ENCODE measurements at regions not wholly inside any gene's neighbourhood (a gene's known extent, or its start where the extent isn't known, plus 50 kb on each side); places are given as distances from the start of the nearest gene placed in this dataset.

DNA sequence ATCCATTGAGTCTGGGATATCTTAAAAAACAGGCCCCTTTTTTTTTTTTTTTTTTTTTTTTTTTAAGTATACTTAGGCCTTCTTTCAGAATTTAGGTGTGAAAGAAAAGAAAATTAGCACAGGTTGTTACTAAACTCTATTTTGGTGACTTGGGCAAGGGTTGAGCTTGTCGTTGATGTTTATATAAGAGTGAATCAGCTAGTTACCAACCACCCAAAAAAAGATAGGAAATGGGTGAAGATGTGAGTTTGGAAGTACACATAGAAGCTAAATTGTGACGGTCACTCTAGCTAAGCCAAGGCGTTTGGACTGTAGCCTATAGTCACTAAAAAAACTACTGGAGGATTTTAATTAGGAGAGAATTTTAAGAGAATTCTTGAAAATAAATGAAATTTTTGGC, 1247.2 kb downstream of the AACS start:
- H3K27ac ChIP-seq, result no peak overlapping the region
- TF ChIP-seq, protein P1, sequence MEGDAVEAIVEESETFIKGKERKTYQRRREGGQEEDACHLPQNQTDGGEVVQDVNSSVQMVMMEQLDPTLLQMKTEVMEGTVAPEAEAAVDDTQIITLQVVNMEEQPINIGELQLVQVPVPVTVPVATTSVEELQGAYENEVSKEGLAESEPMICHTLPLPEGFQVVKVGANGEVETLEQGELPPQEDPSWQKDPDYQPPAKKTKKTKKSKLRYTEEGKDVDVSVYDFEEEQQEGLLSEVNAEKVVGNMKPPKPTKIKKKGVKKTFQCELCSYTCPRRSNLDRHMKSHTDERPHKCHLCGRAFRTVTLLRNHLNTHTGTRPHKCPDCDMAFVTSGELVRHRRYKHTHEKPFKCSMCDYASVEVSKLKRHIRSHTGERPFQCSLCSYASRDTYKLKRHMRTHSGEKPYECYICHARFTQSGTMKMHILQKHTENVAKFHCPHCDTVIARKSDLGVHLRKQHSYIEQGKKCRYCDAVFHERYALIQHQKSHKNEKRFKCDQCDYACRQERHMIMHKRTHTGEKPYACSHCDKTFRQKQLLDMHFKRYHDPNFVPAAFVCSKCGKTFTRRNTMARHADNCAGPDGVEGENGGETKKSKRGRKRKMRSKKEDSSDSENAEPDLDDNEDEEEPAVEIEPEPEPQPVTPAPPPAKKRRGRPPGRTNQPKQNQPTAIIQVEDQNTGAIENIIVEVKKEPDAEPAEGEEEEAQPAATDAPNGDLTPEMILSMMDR (IDR thresholded peaks at IDR 0.05), result no peak
- H3K4me3 ChIP-seq, result no peak overlapping the region

DNA sequence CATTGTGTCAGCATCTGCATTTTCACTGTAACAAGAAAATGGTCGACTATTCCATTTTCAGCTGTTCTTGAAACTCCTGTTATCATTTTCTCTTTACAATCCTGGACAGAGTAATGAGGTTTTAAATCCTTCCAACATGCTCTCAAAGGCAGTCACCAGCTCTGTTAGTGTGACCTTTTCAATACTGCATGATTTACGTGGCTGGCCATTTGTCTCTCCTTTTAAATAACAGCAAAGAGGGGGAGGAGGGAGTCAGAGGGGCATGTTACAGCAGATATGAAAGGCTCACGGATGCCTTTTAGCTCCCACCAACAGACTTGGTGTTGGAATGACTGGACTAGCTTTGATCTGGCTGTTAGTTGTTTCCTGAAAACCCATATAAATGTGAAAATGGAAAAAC, 1251.2 kb downstream of the AACS start:
- Histone ChIP-seq H3K4me3 (no peak overlapping the region), H3K27ac (no peak overlapping the region)
- TF ChIP-seq, protein P1 (IDR thresholded peaks at IDR 0.05), result no peak
- DNase-seq (ENCODE audit: low spot score), result no peak

More for the DNA sequence above, 1247.2 kb downstream of the AACS start:
- no peak for DNase-seq (ENCODE audit: low spot score)

DNA sequence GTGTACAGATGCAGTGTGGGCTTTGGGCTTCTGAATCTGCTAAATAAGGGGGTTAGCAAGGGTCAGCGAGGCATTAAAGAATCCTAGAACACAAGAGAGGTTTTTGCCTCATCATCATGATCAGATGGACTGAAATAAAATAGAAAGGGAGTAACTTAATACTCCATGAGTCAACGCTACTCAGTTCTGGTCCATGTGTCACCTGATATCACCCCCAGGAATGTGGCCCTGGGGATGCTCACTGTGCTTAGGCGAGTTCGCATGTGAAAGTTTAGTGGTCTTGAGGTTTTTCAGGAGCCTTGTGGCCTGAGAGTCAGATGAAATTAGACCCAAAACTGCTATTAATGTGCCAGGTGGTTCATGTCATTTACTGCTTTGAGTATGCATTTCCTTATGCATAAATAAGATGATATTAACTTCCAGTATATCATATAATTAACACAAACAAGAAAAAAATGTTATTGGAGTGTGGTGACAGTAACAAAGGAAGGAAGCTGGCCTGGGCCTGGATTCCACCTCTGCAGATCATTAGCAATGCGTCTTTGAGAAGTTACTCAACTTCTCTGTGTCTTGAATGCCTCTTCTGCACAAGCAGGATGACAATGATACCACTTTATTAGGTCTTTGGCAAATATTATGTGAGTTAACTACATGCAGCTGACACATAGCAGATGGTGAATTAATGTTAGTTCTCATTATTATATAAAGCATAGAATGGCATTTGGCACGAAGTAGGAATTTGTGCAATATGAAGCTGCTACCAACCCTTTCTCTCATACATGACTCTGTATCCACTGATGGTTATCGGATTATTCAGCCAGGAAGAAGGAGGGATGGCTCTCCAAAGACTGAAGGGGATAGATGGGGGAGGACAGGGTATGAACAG, 1272.6 kb downstream of the AACS start:
- Histone ChIP-seq H3K4me3 (no peak overlapping the region), H3K27ac (no peak overlapping the region)
- TF ChIP-seq, protein P1 (IDR thresholded peaks at IDR 0.05), result no peak
- DNase-seq (ENCODE audit: low spot score), result no peak

DNA sequence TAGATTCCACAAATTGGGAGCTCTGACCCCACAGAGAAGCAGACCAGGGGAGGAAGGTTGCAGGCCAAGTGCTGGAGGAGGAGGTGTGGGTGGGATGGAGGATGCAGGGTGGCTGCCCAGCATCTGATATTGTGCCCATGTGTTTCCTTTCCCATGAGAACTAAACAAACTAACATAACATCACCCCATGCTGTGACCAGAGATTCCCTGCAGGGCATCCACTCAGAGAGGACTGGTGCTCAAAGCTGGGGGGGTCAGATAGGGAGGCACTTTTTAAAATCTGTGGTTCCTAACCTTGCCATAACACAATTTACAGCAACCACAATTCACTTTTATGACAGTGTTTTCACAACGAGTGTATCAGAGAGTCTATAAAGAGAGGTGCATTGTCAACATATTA, 1277.6 kb downstream of the AACS start:
- no peak for DNase-seq (ENCODE audit: low spot score)
- no peak overlapping the region for H3K4me3 ChIP-seq
- TF ChIP-seq, protein P1 (IDR thresholded peaks at IDR 0.05), result no peak
- no peak overlapping the region for H3K27ac ChIP-seq

DNA sequence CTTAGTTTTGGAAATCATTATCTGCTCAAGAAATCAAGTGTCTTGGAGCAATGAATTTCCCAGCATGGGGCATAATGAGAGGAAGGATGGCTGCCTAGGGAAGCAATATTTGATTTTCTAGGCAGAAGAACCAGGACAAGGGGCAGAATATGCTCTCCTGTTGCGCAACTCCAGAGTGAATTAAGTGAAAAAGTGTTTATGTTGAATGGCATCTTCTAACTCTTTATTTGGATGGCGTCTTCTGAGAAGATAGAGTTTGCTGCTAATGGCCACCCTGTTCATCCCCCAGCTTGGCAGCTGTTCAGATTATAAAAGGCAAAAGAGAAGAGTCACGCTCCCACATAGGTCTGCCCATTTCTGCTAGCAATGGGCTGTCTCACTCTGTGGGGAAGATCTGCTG, 1278.1 kb downstream of the AACS start:
- DNase-seq (ENCODE audit: low spot score), result no peak
- H3K27ac ChIP-seq, result no peak overlapping the region
- no peak overlapping the region for H3K4me3 ChIP-seq
- TF ChIP-seq, protein P1 (IDR thresholded peaks at IDR 0.05), result no peak

DNA sequence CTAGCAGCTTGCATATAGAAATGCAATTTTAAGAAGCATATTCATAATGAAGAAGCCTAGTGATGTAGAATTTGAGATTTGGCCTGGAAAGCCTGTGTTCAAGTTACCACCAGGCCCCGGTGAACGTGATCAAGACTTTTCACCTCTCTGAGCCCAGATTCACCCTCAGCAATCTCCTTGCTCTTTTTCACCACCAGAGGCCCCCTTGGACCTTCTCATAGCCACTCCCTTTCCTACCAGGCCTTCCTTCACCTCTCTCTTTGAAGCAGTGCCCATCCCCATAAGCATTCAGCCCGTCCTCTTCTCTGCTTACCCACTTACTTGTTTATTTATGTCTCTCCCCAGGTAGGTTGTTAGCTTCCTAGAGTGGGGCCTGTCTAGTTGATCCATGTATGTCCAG, 1280.9 kb downstream of the AACS start:
- TF ChIP-seq, protein P1 (IDR thresholded peaks at IDR 0.05), result no peak
- no peak overlapping the region for H3K27ac ChIP-seq
- DNase-seq (ENCODE audit: low spot score), result no peak
- H3K4me3 ChIP-seq, result no peak overlapping the region

DNA sequence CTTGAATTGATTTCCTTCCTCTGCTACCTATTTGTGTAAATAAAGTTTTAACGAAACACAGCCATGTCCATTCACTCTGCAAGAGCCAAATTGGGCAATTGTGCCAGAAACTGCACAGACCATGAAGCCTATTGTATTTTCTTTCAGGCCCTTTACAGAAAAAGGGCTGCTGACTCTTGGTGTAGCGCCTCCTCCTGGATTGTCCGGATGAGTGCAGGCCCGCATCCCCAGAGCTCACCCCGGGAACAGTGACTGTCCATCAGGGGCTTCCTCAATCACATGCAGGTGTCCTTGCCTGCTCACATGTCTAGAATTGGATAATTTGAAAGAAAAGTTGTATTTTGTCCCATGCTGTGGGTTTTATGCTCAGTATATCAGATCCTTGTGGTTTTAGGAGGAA, 1282.2 kb downstream of the AACS start:
- TF ChIP-seq, protein P1 (IDR thresholded peaks at IDR 0.05), result no peak
- Histone ChIP-seq H3K4me3 (no peak overlapping the region), H3K27ac (no peak overlapping the region)
- DNase-seq (ENCODE audit: low spot score), result no peak

All from coronary artery (tissue), 2 donors.